ENCODE measurements at regions not wholly inside any gene's neighbourhood (a gene's known extent, or its start where the extent isn't known, plus 50 kb on each side); places are given as distances from the start of the nearest gene placed in this dataset.

GRCh38 chr1:38370716-38371504 is 324.3 kb upstream of the POU3F1 start:
- Mint-ChIP-seq H3K27ac (peak overlapping the region; percentile 82 to 98 (median 95)), H3K9me3 (peaks cover 30 to 33% of the 10 kb centered on the region in 2 experiments), H3K4me1 (peaks cover 40 to 46% of the 10 kb centered on the region in 2 experiments), H3K36me3 (ENCODE audit: insufficient read depth in 1 of 3, low read depth in 3 of 3) (peaks cover 28 to 33% (median 30%) of the 10 kb centered on the region in 3 experiments), H3K27me3 (ENCODE audit: low read depth) (peaks cover 1% of the 10 kb centered on the region), H3K4me3 (peak overlapping the region in 1 of 2 experiments; percentile 41; a peak in 2 of 5 replicates)
- Histone ChIP-seq H3K79me2 (ENCODE audit: insufficient read depth, low read length) (no peaks in the 10 kb centered on the region), H3K14ac (ENCODE audit: insufficient read depth, low read length) (no peak overlapping the region), H2AFZ (ENCODE audit: low read length) (peak overlapping the region; percentile 59), H3T11ph (ENCODE audit: low read length) (no peak overlapping the region), H3K23me2 (ENCODE audit: insufficient read length, low read depth, low read length, poor library complexity, severe bottlenecking) (no peaks in the 10 kb centered on the region), H2BK12ac (ENCODE audit: insufficient read length, low read depth, low read length) (no peak overlapping the region), H3K56ac (ENCODE audit: insufficient read length, low read depth, low read length) (no peak overlapping the region), H3K4me1 (ENCODE audit: insufficient read depth, low read length) (peaks cover 2% of the 10 kb centered on the region; the same call in 1 of the 2 replicates), H2AK5ac (ENCODE audit: insufficient read length, low read length) (no peak overlapping the region), H3K27me3 (ENCODE audit: insufficient read depth, low read length) (no peaks in the 10 kb centered on the region), H4K5ac (ENCODE audit: insufficient read length, low read depth, low read length) (no peak overlapping the region), H3K27ac (ENCODE audit: insufficient read length, low read depth, low read length) (peak overlapping the region; percentile 16), H3K4me2 (ENCODE audit: insufficient read depth, insufficient read length, low read length) (peak overlapping the region; percentile 10), H3K79me1 (ENCODE audit: insufficient read depth, low read depth, low read length, poor library complexity, severe bottlenecking) (no peaks in the 10 kb centered on the region), H2BK20ac (ENCODE audit: low read depth, low read length, poor library complexity, severe bottlenecking) (no peak overlapping the region), H3K23ac (ENCODE audit: insufficient read length, low read depth, low read length) (no peak overlapping the region), H3K9me3 (ENCODE audit: control insufficient read depth, low read depth, low read length) (peaks cover 13% of the 10 kb centered on the region), H2BK5ac (ENCODE audit: insufficient read length, low read length) (no peak overlapping the region), H4K8ac (replicated peaks; ENCODE audit: insufficient read length, low read depth, low read length) (no peak overlapping the region), H3K9ac (ENCODE audit: extremely low read depth, insufficient read length, low read length) (no peak overlapping the region), H2BK120ac (ENCODE audit: low read depth, low read length, poor library complexity, severe bottlenecking) (no peak overlapping the region), H4K91ac (ENCODE audit: insufficient read length, low read depth, low read length) (no peak overlapping the region), H3K18ac (ENCODE audit: insufficient read length, low read depth, low read length) (no peak overlapping the region), H2BK15ac (ENCODE audit: low read depth, low read length) (no peak overlapping the region), H3K4ac (ENCODE audit: low read depth, low read length) (no peak overlapping the region), H4K20me1 (ENCODE audit: control insufficient read depth, insufficient read depth, insufficient read length) (no peaks in the 10 kb centered on the region)
- no peak for TF ChIP-seq CTCF (conservative IDR thresholded peaks at IDR 0.05)
- WGBS (ENCODE audit: extremely low coverage, insufficient read length, low lambda C conversion rate), result no CpG with 5 or more reads among the region's 14 CpGs
- DNase-seq, result peak; percentile 50

Data from H9 (cell line).